Suppressor macrophage treated with lipopolysaccharide for 4 hours (primary cell): ENCODE measurements at regions not wholly inside any gene's neighbourhood (a gene's known extent, or its start where the extent isn't known, plus 50 kb on each side); places are given as distances from the start of the nearest gene placed in this dataset.

ENCODE experiments used
- DNase-seq: peaks from one replicate; pipeline ENCODE4 v3.0.0-alpha.2; 2020

DNA sequence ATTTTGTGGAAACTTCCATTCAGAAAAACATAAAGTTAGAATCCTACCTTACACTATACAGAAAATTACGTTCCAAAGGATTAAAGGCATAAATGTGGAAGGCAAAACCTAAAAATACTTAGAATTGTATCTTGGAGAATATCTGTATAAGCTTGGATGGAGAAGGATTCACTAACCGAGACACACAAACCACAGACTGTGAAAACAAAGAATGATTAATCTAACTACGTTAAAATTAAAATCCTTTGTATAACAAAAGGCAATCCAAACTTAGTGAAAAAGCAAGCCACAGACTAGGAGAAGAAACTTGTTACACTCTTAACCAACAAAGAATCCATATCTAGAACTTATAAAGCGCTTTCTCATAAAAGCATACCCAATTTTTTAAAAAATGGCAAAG lies 678.8 kb downstream of the INHBA start:
- DNase-seq, result no peak

DNA sequence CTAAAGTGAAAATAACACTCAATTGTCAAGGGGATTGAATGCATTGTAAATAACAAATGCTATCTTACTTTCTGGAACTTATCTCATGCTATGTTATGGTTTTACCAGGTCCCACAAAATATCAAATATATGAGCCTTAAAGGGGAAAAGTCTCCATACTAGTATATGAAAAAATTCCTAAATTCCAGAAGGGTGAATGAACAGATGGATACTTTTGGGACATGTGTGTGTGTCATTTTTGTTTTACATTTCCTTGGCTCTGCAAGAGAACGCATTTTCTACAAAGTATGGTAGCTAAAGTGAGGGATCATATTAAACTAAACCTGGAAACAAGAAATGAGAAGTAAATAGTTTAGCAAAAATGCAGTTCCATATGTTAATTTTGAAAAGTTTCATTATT lies 682.8 kb downstream of the INHBA start:
- no peak for DNase-seq

DNA sequence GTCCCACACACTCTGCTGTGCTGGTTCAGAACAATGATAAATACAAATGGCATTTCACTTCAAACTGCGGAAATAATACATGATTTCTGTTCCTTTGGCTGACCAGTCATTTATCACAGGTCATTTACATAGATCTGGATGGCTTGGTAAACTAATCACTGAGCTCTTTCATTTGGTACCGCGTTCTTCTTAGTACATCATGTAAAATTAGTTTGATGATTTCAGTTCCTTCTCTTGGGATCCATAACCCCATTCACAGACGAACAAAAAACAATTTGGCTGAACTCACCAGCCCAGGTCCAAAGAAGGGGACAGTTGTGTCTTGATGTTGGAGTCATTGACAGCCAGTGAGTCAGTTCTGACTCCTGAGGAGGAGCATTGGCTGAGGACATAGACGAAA lies 689.8 kb downstream of the INHBA start:
- no peak for DNase-seq

DNA sequence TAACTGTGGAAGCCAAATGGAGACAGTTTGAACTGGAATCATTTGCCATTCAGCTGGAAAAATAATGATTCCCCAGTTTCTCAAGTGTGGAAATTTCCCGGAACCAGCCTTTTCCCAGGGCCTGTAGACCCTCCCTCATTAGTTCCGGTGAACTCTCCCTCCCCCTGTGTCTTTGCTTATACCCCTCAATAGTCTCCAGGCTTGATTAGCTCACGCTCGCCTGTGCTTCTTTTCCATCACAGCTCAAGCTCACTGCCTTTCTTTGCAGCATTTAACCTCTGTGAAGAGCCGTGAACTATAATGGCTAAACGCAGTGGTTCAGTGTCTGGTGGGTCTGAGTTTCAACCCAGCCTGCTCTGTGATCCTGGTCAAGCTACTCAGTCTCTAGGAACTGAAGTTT lies 690.8 kb downstream of the INHBA start:
- DNase-seq, result no peak

DNA sequence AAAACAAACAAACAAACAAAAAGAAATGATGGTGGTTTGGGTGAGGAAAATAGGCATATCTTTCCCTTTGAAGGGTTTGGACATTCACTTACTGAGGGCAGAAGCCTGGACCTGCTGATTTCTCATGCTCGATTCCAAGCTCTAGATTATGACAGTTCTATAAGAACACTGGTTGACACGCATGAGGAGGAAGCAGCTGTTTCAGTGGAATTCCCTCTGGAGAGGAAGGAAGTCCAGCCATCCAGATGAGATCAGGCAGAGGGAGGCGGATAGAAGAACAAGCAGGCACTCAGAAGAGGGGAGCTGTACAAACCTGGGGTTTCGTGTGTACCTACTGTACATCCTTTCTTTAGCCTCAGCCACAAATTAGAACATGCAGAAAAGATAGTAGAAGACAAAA lies 691.9 kb downstream of the INHBA start:
- DNase-seq, result peak; percentile 45

DNA sequence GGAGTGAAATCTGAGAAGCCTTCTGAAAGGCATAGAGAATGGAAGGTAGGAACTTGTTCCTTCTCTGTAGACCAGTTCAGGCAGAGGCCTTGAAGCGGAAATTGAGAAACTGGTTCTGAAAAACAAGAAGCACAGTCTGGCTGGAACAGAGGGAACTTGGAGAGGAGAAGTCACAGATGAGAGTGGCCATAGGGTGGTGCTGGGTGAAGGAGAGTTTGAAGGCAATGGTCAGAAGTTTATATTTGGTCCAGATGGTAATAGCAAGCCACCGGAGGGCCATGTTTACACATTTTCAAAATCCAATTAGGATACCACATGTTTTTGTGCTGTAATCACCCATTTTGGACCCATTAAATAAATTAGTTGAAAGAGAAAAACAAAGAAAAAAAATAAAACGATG lies 692.5 kb downstream of the INHBA start:
- DNase-seq, result peak; percentile 68

DNA sequence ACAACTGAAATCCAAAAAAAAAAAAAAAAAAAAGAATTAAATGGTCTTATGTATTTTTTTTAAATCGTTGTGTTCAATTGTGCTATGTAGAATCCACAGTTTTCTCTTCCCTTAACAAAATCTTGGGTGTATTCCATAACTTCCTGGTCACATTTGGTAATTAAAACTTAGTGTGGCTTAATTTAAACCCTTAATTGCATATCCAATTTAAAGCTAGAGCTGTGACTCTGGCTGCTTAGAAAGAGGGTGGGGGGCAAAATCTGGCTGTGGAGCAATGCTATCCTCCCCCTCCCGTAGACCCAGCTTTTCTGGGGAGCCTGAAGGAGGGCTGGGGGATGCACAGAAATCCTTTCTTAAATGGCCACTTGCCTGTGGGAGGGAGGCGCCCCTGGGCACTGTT lies 695.1 kb downstream of the INHBA start:
- no peak for DNase-seq

DNA sequence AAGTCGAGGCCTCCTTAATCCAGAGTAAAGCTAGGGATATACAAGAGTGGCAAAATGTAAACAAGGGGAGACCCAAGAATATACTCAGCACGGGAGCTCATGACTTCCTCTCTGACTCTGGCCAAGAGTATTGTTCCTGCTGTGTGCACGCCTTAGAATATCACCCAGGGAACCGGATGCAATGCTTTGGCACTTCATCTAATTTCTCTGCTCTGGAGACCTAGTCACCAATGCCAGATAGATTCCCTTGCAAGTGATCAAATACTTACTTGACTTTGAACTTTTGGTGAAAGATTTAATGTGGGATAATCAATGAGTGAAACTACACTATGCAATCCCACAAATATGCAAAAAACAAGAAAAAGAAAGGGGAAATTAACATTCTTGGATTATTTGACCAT lies 695.5 kb downstream of the INHBA start:
- peak; percentile 28 for DNase-seq

DNA sequence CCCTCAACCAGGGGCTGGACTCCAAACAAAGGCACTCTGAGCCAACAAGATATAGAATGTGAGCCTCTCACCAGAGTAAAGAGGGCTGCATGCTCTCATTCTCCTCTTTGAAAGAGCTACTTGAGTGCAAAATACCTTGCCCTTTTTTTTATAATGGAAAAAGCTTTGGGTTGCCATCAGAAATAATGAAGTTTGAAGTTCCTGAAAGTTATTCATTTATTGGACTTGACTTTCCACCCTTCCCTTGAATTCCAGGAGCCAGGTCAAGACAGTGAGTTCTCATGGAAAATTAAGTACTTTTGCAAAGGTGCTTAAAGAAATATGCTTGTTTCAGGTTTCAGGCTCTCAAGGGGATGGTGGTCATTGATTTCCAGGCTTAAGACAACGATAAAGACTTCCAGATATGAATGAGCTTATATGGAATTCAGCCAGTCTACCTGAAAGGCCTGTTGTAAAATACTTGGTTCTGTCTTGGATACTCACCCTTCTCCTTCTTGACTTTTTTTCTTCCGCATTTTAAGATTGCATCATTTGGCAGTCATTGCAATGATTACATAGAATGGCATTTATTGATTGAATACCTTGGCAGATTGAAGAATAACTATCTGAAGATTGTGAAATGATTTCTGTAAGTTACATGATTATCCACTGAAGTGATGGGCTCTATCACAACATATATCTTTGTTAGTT lies 696.4 kb downstream of the INHBA start:
- no peak for DNase-seq

DNA sequence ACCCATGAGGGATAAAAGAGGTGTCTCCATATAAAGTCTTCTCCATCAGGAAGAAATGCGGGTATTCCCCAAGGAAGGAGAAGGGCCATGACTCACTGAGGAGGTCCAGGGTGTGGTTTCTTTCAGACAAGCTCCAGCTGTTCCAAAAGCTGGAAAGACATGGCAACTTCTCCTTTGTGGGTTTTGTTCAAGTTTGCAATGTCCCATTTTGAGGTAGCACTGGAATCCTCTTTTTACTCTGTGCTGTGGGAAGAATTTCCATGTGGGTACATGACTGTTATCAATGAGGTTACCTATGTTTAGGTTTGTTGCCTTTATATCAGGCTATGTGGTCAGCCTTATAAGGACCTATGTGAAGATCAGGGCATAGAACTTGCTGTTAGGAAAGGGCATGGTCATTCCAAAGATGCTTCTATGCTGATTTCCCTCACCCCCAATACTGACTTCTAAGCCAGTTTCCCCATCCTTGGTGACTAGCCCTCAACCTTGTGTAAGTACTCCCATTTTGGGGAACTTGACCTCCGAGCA lies 697.5 kb downstream of the INHBA start:
- DNase-seq, result peak; percentile 61

DNA sequence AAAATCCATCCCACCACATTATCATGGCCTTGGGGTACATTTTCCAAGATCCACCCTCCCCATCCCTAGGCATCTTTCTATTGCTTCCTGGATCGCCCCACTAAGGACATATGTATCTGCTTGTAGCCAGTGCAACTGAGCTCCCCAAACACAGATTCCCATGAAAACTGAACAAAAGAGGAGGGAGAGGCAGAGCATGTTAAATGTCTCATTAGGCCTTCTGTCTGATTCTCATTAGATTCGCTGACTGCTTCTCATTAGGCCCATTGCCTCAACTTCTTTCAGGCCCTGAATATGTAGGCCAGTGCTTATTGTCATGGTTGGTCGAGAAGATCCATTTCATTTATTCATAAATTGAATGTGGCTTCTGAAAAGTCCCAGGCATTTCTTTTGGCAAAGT lies 698.9 kb downstream of the INHBA start:
- no peak for DNase-seq

DNA sequence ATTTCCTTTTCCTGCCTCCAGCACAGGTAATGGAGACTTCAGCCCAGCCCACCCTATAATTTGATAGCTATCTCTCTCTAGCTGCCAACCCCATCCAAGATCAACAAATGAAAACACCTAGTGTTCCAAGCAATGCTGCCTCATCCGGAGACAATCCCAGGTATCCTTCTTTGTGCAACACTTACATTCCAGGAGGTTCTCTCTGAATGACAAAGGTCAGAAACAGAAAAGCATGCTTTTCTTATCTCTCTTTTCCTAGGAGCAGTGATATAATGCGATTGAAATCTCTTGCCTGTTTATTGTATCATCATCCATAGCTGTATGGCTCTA lies 699.3 kb downstream of the INHBA start:
- no peak for DNase-seq

DNA sequence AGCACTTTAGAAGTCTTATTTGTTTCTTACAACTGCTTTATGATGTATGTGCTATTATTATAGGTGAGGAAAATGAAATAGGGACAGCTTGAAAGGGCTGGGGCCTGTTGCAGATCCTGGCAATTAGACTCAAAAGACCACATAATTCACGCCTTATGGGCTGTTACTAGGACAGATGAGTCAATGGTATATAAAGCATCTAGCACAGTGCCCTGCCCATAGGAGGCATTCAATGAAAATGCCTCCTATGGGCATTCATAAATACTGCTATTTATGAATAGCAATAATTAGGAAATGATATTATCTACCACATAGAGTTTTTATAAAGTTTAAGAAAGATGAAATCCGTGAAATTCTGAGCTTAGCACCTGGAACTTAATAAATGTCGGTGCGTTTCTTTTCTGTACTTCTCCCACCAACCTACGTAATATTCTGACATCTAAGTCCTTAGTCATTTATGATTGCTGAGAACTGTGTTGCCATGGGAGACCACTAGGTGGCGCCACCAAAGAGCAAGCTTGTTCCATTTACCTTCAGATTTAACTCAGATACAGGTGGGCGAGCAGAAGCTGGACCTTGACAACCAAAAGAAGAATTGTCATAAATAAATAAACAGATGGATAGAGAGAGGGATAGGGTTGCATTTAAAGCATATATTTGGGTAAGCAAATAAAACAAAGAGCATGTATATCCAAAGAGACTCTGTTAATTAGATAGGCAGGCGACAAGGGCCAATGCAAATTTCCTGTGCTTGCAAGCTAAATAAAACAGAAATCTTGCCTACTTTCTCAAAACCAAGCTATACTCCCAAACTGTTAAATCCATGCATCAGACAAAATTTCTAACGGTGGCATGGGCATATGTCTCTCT lies 699.9 kb downstream of the INHBA start:
- peak; percentile 66 for DNase-seq

DNA sequence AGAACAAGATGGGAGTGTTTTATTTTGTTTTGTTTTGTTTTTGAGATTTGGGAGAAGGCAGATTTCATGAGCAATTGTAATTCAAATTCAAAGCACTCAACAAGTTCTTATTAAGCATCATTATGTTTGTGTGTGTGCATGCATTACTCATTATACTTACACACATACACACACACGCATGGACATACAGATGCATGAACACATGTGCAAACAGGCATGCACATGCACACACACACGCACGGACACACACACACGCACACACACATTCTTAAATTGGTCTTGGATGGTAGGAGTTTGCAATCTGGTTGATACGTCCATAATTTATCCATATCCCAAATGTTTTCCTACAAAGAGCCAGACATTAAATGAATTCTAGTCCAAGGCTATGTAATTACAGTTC lies 702.8 kb downstream of the INHBA start:
- no peak for DNase-seq

DNA sequence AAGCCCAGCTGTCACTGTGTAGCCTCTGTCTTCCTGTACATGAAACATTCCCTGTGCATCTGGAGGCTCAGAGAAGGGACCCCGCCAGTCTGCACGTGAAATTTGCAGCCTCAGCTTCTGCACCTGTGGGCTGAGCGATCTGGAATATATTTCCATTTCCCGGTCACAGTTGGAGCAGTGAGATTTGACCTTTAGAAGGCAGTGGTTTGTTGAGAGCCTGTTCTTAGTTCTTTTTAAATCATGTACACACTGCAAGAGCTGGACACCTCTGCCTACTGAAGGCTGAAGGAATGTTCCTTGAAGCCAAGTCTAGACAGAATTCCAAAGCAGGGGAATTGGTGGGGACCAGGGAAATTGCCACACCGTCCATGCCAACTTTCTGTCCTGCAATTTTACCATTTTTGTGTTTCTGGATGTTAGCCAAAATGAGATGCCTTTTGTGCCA lies 706.6 kb downstream of the INHBA start:
- DNase-seq, result no peak

DNA sequence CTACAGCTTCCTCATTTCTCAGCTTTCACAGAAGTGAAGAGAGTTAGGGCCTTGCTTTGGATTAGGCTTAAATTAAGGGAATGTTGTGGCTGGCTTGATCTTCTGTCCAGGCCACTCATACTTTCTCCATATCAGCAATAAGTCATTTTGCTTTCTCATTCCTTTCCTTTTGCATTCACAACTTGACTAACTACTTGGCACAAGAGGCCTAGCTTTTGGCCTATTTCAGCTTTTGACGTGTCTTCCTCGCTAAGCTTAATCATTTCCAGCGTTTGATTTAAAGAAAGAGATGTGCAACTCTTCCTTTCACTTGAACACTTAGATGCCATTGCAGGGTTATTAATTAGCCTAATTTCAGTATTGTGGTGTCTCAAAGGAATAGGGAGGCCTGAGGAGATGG lies 712.0 kb downstream of the INHBA start:
- DNase-seq, result no peak

DNA sequence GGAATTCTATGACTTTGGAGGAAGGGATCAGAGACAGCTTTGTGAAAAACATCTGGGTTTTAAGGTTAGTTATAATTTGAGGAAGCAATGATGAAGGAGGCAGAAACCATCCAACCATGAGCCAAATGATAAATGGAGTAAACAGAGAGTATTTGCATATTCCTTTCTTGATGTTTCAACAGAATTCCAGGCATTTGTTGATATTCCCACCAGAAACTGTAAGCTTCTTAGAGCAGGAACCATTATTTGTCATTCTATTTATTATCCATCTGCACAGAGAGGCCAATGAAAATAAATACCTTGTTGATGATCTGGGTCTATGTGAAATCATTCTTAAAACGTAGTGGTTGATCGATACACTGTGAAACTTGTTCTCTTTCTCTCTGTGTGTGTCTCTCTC lies 715.3 kb downstream of the INHBA start:
- no peak for DNase-seq

DNA sequence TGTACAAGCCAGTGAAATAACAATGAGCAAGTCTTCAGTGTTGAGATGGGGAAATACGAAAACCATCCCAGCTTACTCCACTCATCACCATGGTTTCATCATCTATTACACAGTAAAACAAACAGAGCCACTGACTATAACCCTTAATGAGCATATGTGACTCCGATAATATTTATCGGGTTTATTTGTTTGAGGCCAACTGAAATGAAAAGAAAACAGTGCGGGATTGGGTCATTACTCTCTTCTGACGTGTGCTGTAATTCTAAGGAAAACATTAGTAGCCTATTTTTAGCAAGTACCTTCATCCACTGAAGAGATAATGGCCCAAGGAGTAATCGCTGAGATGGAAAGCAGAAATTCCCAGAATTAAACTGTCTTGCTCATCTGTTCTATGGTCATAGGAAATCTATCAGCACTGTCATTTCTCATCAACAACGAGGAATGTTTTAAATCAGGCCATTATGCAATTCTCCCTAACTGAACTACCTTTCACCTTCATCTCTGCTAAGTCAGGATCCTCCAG lies 716.5 kb downstream of the INHBA start:
- DNase-seq, result no peak

DNA sequence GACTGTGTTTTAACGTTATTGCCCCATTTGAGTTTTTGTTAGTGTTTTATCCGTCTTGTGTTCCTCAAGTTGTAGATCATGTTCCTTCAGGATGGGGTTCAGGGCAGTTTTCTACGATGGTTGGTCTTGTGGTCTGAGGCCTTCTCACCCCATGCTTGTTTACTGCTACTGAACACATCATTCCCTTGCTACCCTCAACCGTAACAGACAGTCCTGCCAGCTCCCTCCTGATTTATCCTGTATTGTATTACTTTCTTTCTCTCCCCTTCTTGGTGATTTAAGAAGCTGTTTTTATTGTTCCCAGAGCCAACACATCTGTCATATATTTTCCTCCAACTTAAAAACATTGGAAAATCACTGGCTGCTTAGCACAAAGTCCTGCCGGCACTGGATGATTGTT lies 719.8 kb downstream of the INHBA start:
- DNase-seq, result no peak

DNA sequence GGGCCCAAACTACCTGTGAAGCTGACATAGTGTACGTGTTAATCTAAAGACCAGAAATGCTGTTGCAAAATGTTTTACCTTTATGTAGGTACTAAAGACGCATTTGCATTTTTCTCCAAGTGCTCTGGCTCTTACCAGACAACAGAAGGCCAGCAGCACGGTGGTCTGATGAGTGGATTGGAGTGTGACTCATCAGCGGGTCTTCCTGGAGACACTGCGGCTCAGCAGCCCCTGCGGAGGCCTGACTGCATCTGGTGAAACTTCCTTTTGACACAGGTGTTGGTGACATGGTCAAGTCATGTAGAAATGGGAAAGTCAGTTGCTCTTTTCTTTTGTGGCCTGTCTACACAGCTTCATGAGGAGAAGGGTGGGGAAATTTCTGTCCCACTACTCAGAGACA lies 723.6 kb downstream of the INHBA start:
- DNase-seq, result no peak

DNA sequence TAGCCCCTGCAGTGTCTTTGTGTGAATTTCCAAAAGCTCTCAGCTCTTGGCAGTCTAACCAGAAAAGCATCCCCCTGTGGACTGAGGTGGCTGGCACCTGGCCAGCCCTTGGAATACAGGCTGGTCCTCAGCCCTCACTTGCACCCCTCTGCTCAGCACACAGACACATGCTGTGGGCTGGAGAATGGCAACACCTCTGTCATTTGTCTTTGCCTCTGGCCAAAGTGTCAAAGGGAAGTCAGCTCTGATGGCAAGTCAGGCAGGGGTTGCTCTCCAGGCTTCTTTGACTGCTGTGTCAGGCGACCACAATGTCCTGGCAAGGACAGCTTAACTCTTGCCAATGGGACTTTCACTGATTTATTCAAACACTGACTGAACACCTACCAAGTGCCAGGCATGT lies 724.8 kb downstream of the INHBA start:
- DNase-seq, result no peak

DNA sequence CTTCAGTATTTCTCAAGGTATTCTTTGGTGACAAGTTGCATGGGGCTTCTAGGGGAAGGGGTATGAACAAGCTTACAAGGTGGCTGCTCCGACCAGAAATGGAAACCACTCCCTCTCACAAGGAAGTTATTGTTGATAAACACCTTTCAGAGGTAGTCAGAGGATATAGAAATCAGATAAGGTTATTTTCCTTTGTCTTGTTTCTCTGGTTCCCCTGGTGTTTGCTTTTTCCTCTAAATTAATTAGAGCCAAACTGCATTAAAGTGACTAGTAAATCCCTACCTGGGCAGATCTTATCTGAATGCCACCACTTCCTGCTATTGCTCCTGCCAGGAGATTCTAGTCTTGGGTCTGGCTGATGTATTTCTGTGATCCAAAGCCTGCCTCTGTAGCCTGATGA lies 725.4 kb downstream of the INHBA start:
- DNase-seq, result no peak

DNA sequence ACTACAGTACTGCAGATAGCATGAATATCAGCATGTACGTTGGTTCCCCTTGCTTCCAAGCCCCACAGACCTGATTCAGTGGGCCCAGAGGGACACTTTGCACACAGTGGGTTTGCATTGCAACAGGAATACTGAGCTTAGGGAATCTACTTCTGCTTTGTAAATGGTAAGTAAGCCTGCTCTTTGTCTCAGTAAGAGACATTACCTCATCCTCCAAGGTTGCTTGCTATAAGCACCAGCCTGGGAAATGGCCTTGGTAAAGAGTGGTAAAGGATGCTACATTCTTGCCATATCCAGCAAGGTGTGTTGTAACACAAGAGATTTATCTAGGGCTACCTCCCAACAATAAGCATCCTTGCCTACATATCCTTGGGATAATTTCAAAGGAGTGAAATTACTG lies 730.5 kb downstream of the INHBA start:
- DNase-seq, result no peak

DNA sequence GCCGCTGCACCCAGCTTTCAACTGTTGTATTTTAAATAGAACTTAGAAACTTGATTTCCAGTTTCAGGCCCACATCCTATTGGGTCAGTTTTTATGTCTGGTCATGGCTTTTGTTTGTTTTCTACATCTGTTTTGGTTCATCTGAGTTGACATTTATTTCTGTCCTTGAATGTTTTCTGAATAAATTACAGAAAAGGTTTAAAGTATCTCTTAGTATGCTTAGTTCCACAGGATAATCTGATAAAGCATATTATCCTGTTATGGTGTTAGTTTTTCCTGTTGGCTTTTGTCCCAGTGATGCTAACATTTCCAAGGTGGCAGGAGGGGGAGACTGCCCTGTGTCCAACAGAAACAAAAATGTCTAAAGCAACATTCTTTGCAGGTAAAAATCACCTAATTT lies 733.2 kb downstream of the INHBA start:
- DNase-seq, result no peak
